AG09309 (cell line): ENCODE measurements at regions not wholly inside any gene's neighbourhood (a gene's known extent, or its start where the extent isn't known, plus 50 kb on each side); places are given as distances from the start of the nearest gene placed in this dataset.

Experiments
- DNase-seq: peaks from one replicate; pipeline ENCODE4 v3.0.0-alpha.2; 2010; ENCODE audit warnings: low read depth
- H3K4me3 ChIP-seq: 2 replicates; pipeline ENCODE4 v1.5.1; 2011; ENCODE audit warnings: mild to moderate bottlenecking, low read depth, low read length, moderate library complexity; ENCODE audit not compliant: control insufficient read depth
- CTCF ChIP-seq: IDR thresholded peaks from 2 replicates; pipeline ENCODE4 v1.5.1; 2011; ENCODE audit warnings: mild to moderate bottlenecking, low read depth, low read length, inconsistent platforms; ENCODE audit not compliant: insufficient read depth, control insufficient read depth; ENCODE audit errors: missing control alignments

GRCh38 chr4:35516102-35516501 is 728.2 kb downstream of the ARAP2 start:
- no peak for DNase-seq
- TF ChIP-seq CTCF: no peak
- H3K4me3 ChIP-seq: no peak overlapping the region

GRCh38 chr4:35520059-35520458 is 724.3 kb downstream of the ARAP2 start:
- no peak for DNase-seq
- no peak overlapping the region for H3K4me3 ChIP-seq
- no peak for TF ChIP-seq CTCF

- no peak overlapping the region for H3K4me3 ChIP-seq
- no peak for DNase-seq
- no peak for TF ChIP-seq CTCF
Measured at GRCh38 chr4:35521682-35522081, 722.6 kb downstream of the ARAP2 start.

- no peak overlapping the region for H3K4me3 ChIP-seq
- no peak for TF ChIP-seq CTCF
- no peak for DNase-seq
Measured at GRCh38 chr4:35525192-35525978, 718.9 kb downstream of the ARAP2 start.

- DNase-seq: no peak
- TF ChIP-seq CTCF: no peak
- H3K4me3 ChIP-seq: no peak overlapping the region
Measured at GRCh38 chr4:35526456-35526855, 717.9 kb downstream of the ARAP2 start.

GRCh38 chr4:35534962-35535361 is 709.4 kb downstream of the ARAP2 start:
- DNase-seq: no peak
- no peak for TF ChIP-seq CTCF
- no peak overlapping the region for H3K4me3 ChIP-seq
